K562 (cell line): ENCODE measurements at regions not wholly inside any gene's neighbourhood (a gene's known extent, or its start where the extent isn't known, plus 50 kb on each side); places are given as distances from the start of the nearest gene placed in this dataset.

Source experiments
- ATF3 ChIP-seq, 2 experiments: fragments of 450-650 bp in 1 of 2; sonication (generic) in 1 of 2; formaldehyde crosslinking in 1 of 2; IDR thresholded peaks in 1 of 2; conservative IDR thresholded peaks in 1 of 2; 2 replicates each; pipeline versions ENCODE4 v1.6.1 to v1.8.1; 2016 to 2023; ENCODE audit warnings: mild to moderate bottlenecking in 2 of 2, moderate library complexity in 2 of 2, inconsistent platforms in 1 of 2, missing genetic modification reagents in 1 of 2
- CREB1 ChIP-seq, 2 experiments: sonication (generic) in 1 of 2; formaldehyde crosslinking in 1 of 2; IDR thresholded peaks; 2 replicates each; pipeline versions ENCODE4 v1.6.1 to v1.8.0; 2012 to 2022; ENCODE audit warnings: inconsistent platforms in 1 of 2, mild to moderate bottlenecking in 1 of 2, missing genetic modification reagents in 1 of 2, moderate library complexity in 1 of 2
- ERF ChIP-seq: fragments of 450-650 bp; formaldehyde crosslinking; IDR thresholded peaks from 2 replicates; pipeline ENCODE4 v1.4.0; 2020; ENCODE audit warnings: mild to moderate bottlenecking, mixed read lengths
- FIP1L1 ChIP-seq: fragments of 200-400 bp; formaldehyde crosslinking; IDR thresholded peaks from 2 replicates; pipeline ENCODE4 v1.6.1; 2018; ENCODE audit warnings: mild to moderate bottlenecking, low read depth, low read length; ENCODE audit not compliant: poor library complexity, severe bottlenecking
- FOXJ3 ChIP-seq: sonication (generic); formaldehyde crosslinking; IDR thresholded peaks from 2 replicates; pipeline ENCODE4 v1.4.0; 2020; ENCODE audit warnings: mild to moderate bottlenecking, missing genetic modification reagents
- FOXM1 ChIP-seq, 2 experiments: fragments of 450-650 bp in 1 of 2; sonication (generic) in 1 of 2; formaldehyde crosslinking in 1 of 2; IDR thresholded peaks; 2 replicates each; pipeline versions ENCODE4 v1.6.1 to v1.9.0; 2017 to 2022; ENCODE audit warnings: low read depth in 2 of 2, mild to moderate bottlenecking in 2 of 2, missing genetic modification reagents in 1 of 2, moderate library complexity in 1 of 2
- GATA2 ChIP-seq: sonication (generic); formaldehyde crosslinking; IDR thresholded peaks from 2 replicates; pipeline ENCODE4 v1.4.0; 2020; ENCODE audit warnings: mild to moderate bottlenecking, missing genetic modification reagents
- JUND ChIP-seq, 2 experiments: IDR thresholded peaks; 2 replicates in 1 of 2; 3 replicates in 1 of 2; pipeline ENCODE4 v1.6.1; 2011; ENCODE audit warnings: borderline replicate concordance in 2 of 2, low read depth in 2 of 2, low read length in 2 of 2, improper control_type of control experiment in 1 of 2, missing biosample characterization in 1 of 2, missing genetic modification characterization in 1 of 2, missing genetic modification reagents in 1 of 2
- SRSF1 ChIP-seq: fragments of 200-400 bp; formaldehyde crosslinking; IDR thresholded peaks from 2 replicates; pipeline ENCODE4 v1.6.1; 2017; ENCODE audit warnings: mild to moderate bottlenecking, low read depth, low read length, moderate library complexity
- USF2 ChIP-seq: sonication (generic); formaldehyde crosslinking; IDR thresholded peaks from 2 replicates; pipeline ENCODE4 v1.5.0; 2020; ENCODE audit warnings: missing genetic modification reagents
- TF ChIP-seq, protein P1 (sequence below): fragments of 450-650 bp; IDR thresholded peaks from 2 replicates; pipeline ENCODE4 v1.6.1; 2016; ENCODE audit warnings: borderline replicate concordance
- TF ChIP-seq, protein P2 (sequence below), 2 experiments: fragments of 450-650 bp in 1 of 2; IDR thresholded peaks; 2 replicates each; pipeline ENCODE4 v1.6.1; 2011 to 2017; ENCODE audit warnings: low read depth in 2 of 2, antibody characterized with exemption in 1 of 2, borderline replicate concordance in 1 of 2, low read length in 1 of 2, mild to moderate bottlenecking in 1 of 2, mixed read lengths in 1 of 2; ENCODE audit not compliant: control insufficient read depth in 1 of 2
- TF ChIP-seq, protein P3 (sequence below), 3 experiments: IDR thresholded peaks in 2 of 3; conservative IDR thresholded peaks in 1 of 3; 2 replicates each; pipeline ENCODE4 v1.5.1; 2011 to 2012; ENCODE audit warnings: low read length in 3 of 3, mild to moderate bottlenecking in 3 of 3, control low read depth in 2 of 3, improper control_type of control experiment in 1 of 3, inconsistent platforms in 1 of 3, low read depth in 1 of 3, mixed read lengths in 1 of 3, moderate library complexity in 1 of 3; ENCODE audit not compliant: insufficient read depth in 2 of 3

- TF ChIP-seq CREB1 (IDR thresholded peaks at IDR 0.05) (no peak), CREB1 (CRISPR knock-in tag; IDR thresholded peaks at IDR 0.05) (no peak), GATA2 (CRISPR knock-in tag) (no peak), ERF (CRISPR knock-in tag) (no peak), FOXM1 (IDR thresholded peaks at IDR 0.05; ENCODE audit: low read depth) (no peak), FOXM1 (CRISPR knock-in tag; IDR thresholded peaks at IDR 0.05; ENCODE audit: low read depth) (no peak), JUND (IDR thresholded peaks at IDR 0.05; ENCODE audit: borderline replicate concordance, low read depth, low read length) (no peak), JUND (tag; IDR thresholded peaks at IDR 0.05; ENCODE audit: borderline replicate concordance, low read depth, low read length) (no peak), FOXJ3 (no peak), FIP1L1 (no peak), ATF3 (IDR thresholded peaks at IDR 0.05) (no peak), ATF3 (CRISPR knock-in tag; conservative IDR thresholded peaks at IDR 0.05) (no peak), USF2 (CRISPR knock-in tag) (no peak), SRSF1 (no peak)
- TF ChIP-seq, protein P1, sequence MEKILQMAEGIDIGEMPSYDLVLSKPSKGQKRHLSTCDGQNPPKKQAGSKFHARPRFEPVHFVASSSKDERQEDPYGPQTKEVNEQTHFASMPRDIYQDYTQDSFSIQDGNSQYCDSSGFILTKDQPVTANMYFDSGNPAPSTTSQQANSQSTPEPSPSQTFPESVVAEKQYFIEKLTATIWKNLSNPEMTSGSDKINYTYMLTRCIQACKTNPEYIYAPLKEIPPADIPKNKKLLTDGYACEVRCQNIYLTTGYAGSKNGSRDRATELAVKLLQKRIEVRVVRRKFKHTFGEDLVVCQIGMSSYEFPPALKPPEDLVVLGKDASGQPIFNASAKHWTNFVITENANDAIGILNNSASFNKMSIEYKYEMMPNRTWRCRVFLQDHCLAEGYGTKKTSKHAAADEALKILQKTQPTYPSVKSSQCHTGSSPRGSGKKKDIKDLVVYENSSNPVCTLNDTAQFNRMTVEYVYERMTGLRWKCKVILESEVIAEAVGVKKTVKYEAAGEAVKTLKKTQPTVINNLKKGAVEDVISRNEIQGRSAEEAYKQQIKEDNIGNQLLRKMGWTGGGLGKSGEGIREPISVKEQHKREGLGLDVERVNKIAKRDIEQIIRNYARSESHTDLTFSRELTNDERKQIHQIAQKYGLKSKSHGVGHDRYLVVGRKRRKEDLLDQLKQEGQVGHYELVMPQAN = no peak
- TF ChIP-seq, protein P2, sequence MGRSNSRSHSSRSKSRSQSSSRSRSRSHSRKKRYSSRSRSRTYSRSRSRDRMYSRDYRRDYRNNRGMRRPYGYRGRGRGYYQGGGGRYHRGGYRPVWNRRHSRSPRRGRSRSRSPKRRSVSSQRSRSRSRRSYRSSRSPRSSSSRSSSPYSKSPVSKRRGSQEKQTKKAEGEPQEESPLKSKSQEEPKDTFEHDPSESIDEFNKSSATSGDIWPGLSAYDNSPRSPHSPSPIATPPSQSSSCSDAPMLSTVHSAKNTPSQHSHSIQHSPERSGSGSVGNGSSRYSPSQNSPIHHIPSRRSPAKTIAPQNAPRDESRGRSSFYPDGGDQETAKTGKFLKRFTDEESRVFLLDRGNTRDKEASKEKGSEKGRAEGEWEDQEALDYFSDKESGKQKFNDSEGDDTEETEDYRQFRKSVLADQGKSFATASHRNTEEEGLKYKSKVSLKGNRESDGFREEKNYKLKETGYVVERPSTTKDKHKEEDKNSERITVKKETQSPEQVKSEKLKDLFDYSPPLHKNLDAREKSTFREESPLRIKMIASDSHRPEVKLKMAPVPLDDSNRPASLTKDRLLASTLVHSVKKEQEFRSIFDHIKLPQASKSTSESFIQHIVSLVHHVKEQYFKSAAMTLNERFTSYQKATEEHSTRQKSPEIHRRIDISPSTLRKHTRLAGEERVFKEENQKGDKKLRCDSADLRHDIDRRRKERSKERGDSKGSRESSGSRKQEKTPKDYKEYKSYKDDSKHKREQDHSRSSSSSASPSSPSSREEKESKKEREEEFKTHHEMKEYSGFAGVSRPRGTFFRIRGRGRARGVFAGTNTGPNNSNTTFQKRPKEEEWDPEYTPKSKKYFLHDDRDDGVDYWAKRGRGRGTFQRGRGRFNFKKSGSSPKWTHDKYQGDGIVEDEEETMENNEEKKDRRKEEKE (IDR thresholded peaks at IDR 0.05; ENCODE audit: borderline replicate concordance in 1 of 2, control insufficient read depth in 1 of 2, low read depth in 2 of 2, low read length in 1 of 2) = no peak
- TF ChIP-seq, protein P3, sequence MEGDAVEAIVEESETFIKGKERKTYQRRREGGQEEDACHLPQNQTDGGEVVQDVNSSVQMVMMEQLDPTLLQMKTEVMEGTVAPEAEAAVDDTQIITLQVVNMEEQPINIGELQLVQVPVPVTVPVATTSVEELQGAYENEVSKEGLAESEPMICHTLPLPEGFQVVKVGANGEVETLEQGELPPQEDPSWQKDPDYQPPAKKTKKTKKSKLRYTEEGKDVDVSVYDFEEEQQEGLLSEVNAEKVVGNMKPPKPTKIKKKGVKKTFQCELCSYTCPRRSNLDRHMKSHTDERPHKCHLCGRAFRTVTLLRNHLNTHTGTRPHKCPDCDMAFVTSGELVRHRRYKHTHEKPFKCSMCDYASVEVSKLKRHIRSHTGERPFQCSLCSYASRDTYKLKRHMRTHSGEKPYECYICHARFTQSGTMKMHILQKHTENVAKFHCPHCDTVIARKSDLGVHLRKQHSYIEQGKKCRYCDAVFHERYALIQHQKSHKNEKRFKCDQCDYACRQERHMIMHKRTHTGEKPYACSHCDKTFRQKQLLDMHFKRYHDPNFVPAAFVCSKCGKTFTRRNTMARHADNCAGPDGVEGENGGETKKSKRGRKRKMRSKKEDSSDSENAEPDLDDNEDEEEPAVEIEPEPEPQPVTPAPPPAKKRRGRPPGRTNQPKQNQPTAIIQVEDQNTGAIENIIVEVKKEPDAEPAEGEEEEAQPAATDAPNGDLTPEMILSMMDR (IDR thresholded peaks at IDR 0.05 in 2 of 3, conservative IDR thresholded peaks at IDR 0.05 in 1 of 3; ENCODE audit: insufficient read depth in 2 of 3, low read depth in 1 of 3, low read length in 3 of 3) = no peak
These were observed 87.1 kb downstream of the ERMARD start for GRCh38 chr6:169838346-169839028.
